ENCODE measurements at regions not wholly inside any gene's neighbourhood (a gene's known extent, or its start where the extent isn't known, plus 50 kb on each side); places are given as distances from the start of the nearest gene placed in this dataset.

- no peak for TF ChIP-seq CTCF (IDR thresholded peaks at IDR 0.05)
- TF ChIP-seq POLR2A (IDR thresholded peaks at IDR 0.05), result no peak
- TF ChIP-seq EP300 (IDR thresholded peaks at IDR 0.05), result no peak
These were observed 138.8 kb upstream of the TCERG1L start for GRCh38 chr10:131450216-131450765.

Data from suprapubic skin (tissue), 3 donors.